Thyroid gland (tissue), 4 donors: ENCODE measurements at regions not wholly inside any gene's neighbourhood (a gene's known extent, or its start where the extent isn't known, plus 50 kb on each side); places are given as distances from the start of the nearest gene placed in this dataset.

ENCODE experiments used
- DNase-seq, 2 donors: peaks; one replicate each; pipeline ENCODE4 v3.0.0-alpha.2; 2019
- H3K27ac ChIP-seq, 3 donors: fragments of 200-600 bp; sonication (generic); 1 replicate in 2 of 3; 2 replicates in 1 of 3; pipeline ENCODE4 v1.5.1; 2016 to 2019; ENCODE audit warnings: mild to moderate bottlenecking in 1 of 3, moderate library complexity in 1 of 3
- H3K27me3 ChIP-seq: fragments of 200-600 bp; sonication (generic); one replicate; pipeline ENCODE4 v1.5.1; 2019
- H3K36me3 ChIP-seq, 2 donors: fragments of 200-600 bp; sonication (generic); one replicate each; pipeline ENCODE4 v1.5.1; 2016 to 2019
- H3K4me1 ChIP-seq, 2 donors: fragments of 200-600 bp; sonication (generic); one replicate each; pipeline ENCODE4 v1.5.1; 2017 to 2019
- H3K4me3 ChIP-seq, 3 donors: fragments of 200-600 bp; sonication (generic); replicated peaks in 1 of 3; 1 replicate in 2 of 3; 2 replicates in 1 of 3; pipeline ENCODE4 v1.5.1; 2016; ENCODE audit warnings: mild to moderate bottlenecking in 1 of 3
- H3K9me3 ChIP-seq: fragments of 200-600 bp; sonication (generic); one replicate; pipeline ENCODE4 v1.5.1; 2017
- POLR2A ChIP-seq, 2 donors: fragments of 450-650 bp; IDR thresholded peaks; one replicate each; pipeline ENCODE4 v1.6.1; 2017; ENCODE audit warnings: antibody characterized with exemption in 2 of 2, mild to moderate bottlenecking in 2 of 2, moderate library complexity in 1 of 2
- WGBS, 2 donors: methylation state at CpG; one replicate each; pipeline ENCODE4 v1.1.5; 2017; 5-methylcytosine and 5-hydroxymethylcytosine counted together
- intact Hi-C: fragments of 100-400 bp; cut with DNase I; formaldehyde crosslinking; loops from one replicate; pipeline ENCODE4 v1.15.1; 2023
- TF ChIP-seq, protein P1 (sequence below), 6 experiments: fragments of 200-600 bp in 3 of 6; fragments of 450-650 bp in 3 of 6; sonication (generic) in 3 of 6; IDR thresholded peaks; one replicate each; pipeline ENCODE4 v1.5.1; 2016 to 2019; ENCODE audit warnings: antibody characterized with exemption in 6 of 6, mild to moderate bottlenecking in 2 of 6, inconsistent platforms in 1 of 6, moderate library complexity in 1 of 6

DNA sequence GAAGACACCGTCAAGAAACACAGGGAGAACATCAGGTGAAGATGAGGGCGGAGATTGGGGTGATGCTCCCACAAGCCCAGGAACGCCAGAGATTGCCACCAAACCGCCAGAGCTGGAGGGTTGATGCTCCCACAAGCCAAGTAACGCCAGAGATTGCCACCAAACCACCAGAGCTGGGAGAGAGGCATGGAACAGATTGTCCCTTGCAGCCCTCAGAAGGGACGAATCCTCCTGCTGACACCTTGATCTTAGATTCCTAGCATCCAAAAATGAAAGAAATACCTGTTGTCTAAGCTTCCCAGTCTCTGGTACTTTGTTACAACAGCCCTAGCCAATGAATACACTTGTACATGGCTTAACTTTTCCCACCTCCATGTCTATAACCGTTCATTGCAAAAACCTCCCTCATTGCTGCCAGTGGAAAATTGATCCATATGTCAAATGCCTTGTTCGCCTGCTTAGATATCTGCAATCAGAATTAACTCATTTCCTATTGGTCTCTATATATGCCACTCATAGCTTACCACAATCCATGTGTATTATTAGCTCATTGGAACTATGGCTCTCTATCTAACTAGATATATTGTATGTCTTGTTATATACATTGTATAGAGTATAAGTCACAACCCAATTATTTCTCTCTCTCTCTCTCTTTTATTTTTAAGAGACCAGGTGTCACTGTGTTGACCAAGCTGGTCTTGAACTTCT is 127.4 kb downstream of the ADSS2 start:
- intact Hi-C loops = no loop called here
- Histone ChIP-seq H3K27me3 (no peaks in the 10 kb centered on the region), H3K4me3 (no peak overlapping the region), H3K9me3 (no peaks in the 10 kb centered on the region), H3K4me1 (peaks cover 21 to 24% of the 10 kb centered on the region in 2 donors), H3K27ac (peak overlapping the region in 2 of 3 donors; percentile 84 to 99), H3K36me3 (no peaks in the 10 kb centered on the region)
- 95% methylated on average over 8 of the region's 8 CpGs for WGBS, 2 donors
- no peak for DNase-seq
- TF ChIP-seq, protein P1, sequence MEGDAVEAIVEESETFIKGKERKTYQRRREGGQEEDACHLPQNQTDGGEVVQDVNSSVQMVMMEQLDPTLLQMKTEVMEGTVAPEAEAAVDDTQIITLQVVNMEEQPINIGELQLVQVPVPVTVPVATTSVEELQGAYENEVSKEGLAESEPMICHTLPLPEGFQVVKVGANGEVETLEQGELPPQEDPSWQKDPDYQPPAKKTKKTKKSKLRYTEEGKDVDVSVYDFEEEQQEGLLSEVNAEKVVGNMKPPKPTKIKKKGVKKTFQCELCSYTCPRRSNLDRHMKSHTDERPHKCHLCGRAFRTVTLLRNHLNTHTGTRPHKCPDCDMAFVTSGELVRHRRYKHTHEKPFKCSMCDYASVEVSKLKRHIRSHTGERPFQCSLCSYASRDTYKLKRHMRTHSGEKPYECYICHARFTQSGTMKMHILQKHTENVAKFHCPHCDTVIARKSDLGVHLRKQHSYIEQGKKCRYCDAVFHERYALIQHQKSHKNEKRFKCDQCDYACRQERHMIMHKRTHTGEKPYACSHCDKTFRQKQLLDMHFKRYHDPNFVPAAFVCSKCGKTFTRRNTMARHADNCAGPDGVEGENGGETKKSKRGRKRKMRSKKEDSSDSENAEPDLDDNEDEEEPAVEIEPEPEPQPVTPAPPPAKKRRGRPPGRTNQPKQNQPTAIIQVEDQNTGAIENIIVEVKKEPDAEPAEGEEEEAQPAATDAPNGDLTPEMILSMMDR (IDR thresholded peaks at IDR 0.05) = no peak
- TF ChIP-seq POLR2A (IDR thresholded peaks at IDR 0.05) = no peak

DNA sequence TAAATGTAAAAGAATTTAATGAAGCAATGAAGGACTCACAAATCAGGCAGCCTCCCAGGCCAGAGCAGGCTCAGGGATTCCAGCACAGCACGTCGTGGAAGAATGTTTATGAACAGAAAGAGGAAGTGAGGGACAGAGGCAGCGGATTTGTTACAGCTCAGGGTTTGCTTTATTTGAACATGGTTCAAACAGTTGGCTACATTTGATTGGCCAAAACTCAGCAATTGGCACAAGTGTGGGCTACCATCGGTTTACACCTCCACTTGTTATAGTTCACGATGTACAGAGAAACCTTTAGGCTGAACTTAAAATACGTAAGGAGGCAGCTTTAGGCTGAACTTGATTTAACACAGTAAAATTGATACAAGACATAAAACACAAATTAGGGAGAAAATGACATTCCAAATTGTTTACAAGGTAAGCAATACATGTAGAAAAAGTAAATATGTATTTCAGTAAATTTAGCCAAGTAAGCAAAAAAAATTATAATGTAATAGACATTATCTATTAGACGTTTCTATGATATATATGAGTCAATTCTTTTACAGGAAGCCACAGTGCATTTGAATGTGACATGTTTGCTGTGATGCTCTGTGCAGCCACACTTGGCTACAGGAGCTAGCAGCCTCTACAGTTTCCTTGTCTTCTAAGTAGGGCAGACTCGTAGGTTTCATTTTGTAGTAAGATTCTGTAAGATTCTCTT is 126.5 kb downstream of the ADSS2 start:
- Histone ChIP-seq H3K9me3 (no peaks in the 10 kb centered on the region), H3K27me3 (no peaks in the 10 kb centered on the region), H3K36me3 (no peaks in the 10 kb centered on the region), H3K27ac (peak overlapping the region in 1 of 3 donors; percentile 12), H3K4me1 (peaks cover 21 to 24% of the 10 kb centered on the region in 2 donors), H3K4me3 (no peak overlapping the region)
- 68 to 73% methylated on average over 8 of the region's 8 CpGs for WGBS, 2 donors
- no peak for DNase-seq
- intact Hi-C loops = no loop called here
- TF ChIP-seq, protein P1 (IDR thresholded peaks at IDR 0.05) = no peak
- TF ChIP-seq POLR2A (IDR thresholded peaks at IDR 0.05) = no peak

- intact Hi-C loops = no loop called here
- Histone ChIP-seq H3K27me3 (no peaks in the 10 kb centered on the region), H3K4me3 (no peak overlapping the region), H3K27ac (no peak overlapping the region), H3K9me3 (no peaks in the 10 kb centered on the region), H3K36me3 (no peaks in the 10 kb centered on the region), H3K4me1 (peaks cover 19 to 21% of the 10 kb centered on the region in 2 donors)
- no peak for DNase-seq
- WGBS, 2 donors = 46 to 54% methylated on average over 2 of the region's 2 CpGs
- no peak for TF ChIP-seq POLR2A (IDR thresholded peaks at IDR 0.05)
- TF ChIP-seq, protein P1 (IDR thresholded peaks at IDR 0.05) = no peak
These were observed 125.0 kb downstream of the ADSS2 start for GRCh38 chr1:244326757-244327156.

GRCh38 chr1:244327533-244327932 is 124.2 kb downstream of the ADSS2 start:
- no peaks in the 10 kb centered on the region for H3K36me3 ChIP-seq
- intact Hi-C loops = no loop called here
- no peaks in the 10 kb centered on the region for H3K27me3 ChIP-seq
- no peak for DNase-seq
- H3K9me3 ChIP-seq = no peaks in the 10 kb centered on the region
- H3K27ac ChIP-seq = no peak overlapping the region
- H3K4me3 ChIP-seq = no peak overlapping the region
- H3K4me1 ChIP-seq = peaks cover 12 to 13% of the 10 kb centered on the region in 2 donors
- no peak for TF ChIP-seq POLR2A (IDR thresholded peaks at IDR 0.05)
- TF ChIP-seq, protein P1 (IDR thresholded peaks at IDR 0.05) = no peak

GRCh38 chr1:244328476-244328875 is 123.2 kb downstream of the ADSS2 start:
- H3K36me3 ChIP-seq = no peaks in the 10 kb centered on the region
- no peak for DNase-seq
- H3K9me3 ChIP-seq = no peaks in the 10 kb centered on the region
- no peaks in the 10 kb centered on the region for H3K27me3 ChIP-seq
- TF ChIP-seq POLR2A (IDR thresholded peaks at IDR 0.05) = no peak
- TF ChIP-seq, protein P1 (IDR thresholded peaks at IDR 0.05) = no peak
- H3K27ac ChIP-seq = no peak overlapping the region
- intact Hi-C loops = no loop called here
- peaks cover 5 to 7% of the 10 kb centered on the region in 2 donors for H3K4me1 ChIP-seq
- no peak overlapping the region for H3K4me3 ChIP-seq
